ENCODE measurements at regions not wholly inside any gene's neighbourhood (a gene's known extent, or its start where the extent isn't known, plus 50 kb on each side); places are given as distances from the start of the nearest gene placed in this dataset.

DNA sequence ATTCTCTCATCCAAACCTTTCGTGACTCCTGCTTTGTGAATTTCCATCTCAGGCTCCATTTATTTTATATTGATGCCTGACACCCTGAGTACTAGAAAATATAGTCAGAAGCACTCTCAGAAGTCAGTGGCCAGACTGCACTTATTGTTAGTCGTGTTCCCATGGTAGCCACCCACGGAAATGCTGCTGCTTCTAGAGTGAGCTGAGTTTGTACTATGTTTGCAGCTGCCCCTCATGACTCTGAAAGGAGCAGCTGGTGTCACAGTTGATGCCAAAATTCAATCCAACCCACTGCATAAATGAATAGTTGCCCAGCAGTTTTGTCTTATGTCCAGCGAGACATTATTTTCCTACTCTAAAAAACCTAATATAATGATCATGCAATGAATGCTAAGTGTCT lies 265.2 kb upstream of the SPHKAP start:
- TF ChIP-seq, protein P1, sequence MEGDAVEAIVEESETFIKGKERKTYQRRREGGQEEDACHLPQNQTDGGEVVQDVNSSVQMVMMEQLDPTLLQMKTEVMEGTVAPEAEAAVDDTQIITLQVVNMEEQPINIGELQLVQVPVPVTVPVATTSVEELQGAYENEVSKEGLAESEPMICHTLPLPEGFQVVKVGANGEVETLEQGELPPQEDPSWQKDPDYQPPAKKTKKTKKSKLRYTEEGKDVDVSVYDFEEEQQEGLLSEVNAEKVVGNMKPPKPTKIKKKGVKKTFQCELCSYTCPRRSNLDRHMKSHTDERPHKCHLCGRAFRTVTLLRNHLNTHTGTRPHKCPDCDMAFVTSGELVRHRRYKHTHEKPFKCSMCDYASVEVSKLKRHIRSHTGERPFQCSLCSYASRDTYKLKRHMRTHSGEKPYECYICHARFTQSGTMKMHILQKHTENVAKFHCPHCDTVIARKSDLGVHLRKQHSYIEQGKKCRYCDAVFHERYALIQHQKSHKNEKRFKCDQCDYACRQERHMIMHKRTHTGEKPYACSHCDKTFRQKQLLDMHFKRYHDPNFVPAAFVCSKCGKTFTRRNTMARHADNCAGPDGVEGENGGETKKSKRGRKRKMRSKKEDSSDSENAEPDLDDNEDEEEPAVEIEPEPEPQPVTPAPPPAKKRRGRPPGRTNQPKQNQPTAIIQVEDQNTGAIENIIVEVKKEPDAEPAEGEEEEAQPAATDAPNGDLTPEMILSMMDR (IDR thresholded peaks at IDR 0.05) = no peak
- TF ChIP-seq POLR2A (IDR thresholded peaks at IDR 0.05) = no peak

All from right lobe of liver (tissue), 4 donors.